HG03064 (cell line): ENCODE measurements at regions not wholly inside any gene's neighbourhood (a gene's known extent, or its start where the extent isn't known, plus 50 kb on each side); places are given as distances from the start of the nearest gene placed in this dataset.
"Not testable (repeated sequence)": the region's sequence is repeated elsewhere in the genome, so short reads cannot be mapped to it uniquely, and the experiment has no call there.

Experiments
- ATAC-seq: cut with Tn5 transposase; IDR thresholded peaks from one replicate; pipeline ENCODE4 v1.9.1; 2021; ENCODE audit warnings: low read depth; ENCODE audit not compliant: unreplicated experiment

DNA sequence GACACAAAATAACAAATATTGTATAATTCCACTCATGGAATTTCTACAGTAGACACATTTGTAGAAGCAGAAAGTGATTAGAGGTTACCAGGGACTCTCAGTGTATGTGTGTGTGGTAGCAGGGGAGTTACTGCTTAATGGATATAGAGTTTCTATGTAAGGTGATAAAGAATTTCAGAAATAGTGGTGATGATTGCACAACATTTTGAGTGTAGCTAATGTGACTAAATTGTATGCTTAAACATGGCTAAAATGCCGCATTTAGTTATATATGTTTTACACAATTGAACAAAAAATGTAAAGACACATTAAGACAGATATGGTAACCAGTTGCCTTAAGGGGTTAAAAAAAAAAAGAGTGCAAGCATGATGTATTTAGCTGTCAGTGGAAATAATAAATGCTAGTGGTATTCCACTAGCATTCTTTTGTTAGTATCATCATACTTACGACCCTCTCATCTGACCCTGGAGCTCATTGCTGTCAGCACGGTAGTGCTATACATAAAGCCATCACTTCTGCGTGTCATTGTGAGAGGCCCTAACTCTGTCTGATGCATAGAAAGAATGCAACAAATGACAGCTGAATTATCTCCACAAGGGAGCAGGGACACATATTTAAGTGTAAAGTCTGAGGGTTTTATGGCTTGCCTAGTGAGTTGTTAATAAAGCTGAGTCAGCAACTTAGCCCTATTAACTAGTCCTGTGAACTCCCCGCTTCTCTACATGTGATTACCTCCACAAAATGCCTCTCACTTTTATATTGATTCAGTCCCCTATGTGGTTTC lies 134.1 kb upstream of the RXFP2 start:
- no peak for ATAC-seq

DNA sequence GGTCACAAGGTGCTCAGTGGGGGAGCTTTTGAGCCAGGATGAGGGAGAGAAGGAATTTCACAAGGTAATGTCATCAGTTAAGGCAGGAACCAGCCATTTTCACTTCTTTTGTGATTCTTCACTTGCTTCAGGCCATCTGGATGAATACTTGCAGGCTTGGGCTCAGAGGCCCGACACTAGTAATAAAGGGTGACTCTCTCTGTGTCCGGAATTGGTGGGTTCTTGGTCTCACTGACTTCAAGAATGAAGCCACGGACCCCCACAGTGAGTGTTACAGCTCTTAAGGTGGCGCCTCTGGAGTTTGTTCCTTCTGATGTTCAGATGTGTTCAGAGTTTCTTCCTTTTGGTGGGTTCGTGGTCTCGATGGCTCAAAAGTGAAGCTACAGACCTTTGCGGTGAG lies 131.8 kb upstream of the RXFP2 start:
- ATAC-seq: not testable (repeated sequence)

GRCh38 chr13:31608780-31609179 lies 130.5 kb upstream of the RXFP2 start:
- ATAC-seq: not testable (repeated sequence)

DNA sequence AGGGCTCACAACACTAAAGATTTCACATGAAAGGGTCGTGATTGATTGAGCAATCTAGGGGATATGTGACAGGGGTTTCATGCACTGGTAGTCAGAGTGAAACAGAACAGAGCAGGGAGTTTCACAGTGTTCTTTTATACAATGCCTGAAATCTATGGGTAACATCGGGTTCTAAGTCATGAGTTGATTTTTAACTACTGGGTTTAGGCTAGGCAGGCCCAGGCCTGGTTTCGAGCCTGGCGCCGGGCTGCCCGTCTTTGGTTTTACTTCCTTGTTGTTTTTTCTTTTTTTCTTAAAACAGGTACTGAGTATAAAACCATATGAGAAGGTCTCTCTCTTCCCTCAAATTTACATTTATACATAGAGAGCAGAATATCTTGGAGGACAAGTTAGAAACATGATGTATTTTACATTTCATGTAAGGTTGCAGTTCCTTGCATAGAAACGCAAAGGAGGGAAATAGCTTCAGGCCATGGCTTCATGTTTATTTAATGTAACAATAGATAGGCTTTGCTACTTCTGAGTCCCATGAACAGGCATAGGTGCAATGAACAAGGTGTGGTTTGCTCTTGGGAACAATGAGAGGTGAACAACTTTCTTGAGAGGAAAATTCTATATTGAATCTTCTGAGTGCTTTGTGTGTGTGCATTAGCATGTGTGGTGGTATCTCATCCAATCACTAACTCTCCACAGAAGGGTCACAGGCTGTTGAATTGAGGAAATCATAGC lies 128.9 kb upstream of the RXFP2 start:
- ATAC-seq: no peak

DNA sequence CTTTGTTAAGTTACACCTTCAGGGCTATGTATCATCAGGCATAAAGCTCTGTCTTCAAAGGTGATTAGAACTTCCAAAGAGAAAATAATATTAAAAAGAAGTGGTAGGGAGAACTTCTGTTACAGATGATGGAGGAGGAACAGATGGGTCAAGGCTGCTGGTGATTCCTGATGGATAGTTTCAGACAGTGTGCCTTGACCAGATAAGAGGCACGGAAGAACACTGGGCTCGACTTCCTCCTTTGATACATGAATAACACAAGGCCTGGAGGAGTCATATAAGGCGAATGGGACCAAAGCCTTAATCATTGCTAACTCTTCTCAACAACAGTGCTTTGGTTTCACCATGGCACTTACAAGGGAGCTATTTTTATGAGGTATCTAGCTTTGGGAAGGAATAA lies 128.1 kb upstream of the RXFP2 start:
- no peak for ATAC-seq

DNA sequence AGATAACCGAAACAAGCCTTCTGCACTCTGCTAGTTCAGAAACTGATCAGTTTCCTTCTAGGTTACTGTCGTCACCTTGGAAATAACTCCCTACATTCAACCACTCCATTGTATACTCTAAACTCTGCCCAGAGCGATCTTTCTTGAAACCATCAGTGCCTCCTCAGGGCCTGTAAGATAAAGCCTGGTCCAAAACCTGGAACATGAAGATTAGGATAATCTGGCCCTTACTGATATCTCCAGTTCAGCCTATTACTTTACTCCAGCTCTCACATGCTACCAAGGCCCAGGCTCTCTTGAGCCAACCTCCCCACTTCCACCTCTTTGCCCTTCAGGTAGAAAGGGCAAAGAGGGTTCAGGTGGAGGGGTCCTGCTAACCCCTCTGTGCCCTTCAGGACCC lies 125.3 kb upstream of the RXFP2 start:
- ATAC-seq: no peak

- no peak for ATAC-seq
These were observed 124.6 kb upstream of the RXFP2 start for GRCh38 chr13:31614704-31615103.

GRCh38 chr13:31625115-31625514 lies 114.2 kb upstream of the RXFP2 start:
- no peak for ATAC-seq

DNA sequence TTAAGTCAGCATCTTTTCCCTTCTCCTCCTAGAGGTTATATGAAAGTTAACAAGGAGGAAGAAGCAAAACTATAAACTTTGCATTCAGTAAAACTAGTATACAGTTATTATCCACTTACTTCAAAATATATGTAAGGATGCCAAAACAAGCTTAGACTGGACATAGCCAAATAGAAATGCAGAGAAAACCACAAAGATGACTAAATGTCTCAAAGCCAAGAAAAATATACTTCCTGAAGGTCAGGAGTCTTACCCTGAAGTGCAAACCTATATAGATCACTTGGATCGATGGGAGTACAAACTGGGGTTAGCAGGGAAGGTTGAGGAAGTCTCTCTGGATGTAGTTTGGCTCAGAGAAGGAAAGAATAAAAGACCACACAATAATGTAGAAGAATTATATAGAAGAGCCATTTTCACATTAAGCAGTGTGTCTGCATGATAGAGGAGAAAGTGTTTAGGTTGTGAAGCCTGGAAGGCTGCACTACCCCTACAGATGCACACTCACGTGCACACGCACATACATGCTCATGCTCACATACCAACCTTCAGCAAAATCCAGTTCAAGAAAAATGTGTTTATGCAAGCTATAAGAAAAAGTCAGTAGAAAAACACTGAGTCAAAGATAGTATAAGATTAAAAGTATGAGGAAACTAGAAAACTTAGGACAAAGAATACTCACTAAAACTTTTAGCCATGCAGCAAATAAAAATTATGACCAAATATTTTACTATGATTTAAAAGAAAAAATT lies 112.1 kb upstream of the RXFP2 start:
- ATAC-seq: no peak

GRCh38 chr13:31629085-31629780 lies 110.1 kb upstream of the RXFP2 start:
- no peak for ATAC-seq

- ATAC-seq: no peak
These were observed 108.3 kb upstream of the RXFP2 start for GRCh38 chr13:31631071-31631470.

DNA sequence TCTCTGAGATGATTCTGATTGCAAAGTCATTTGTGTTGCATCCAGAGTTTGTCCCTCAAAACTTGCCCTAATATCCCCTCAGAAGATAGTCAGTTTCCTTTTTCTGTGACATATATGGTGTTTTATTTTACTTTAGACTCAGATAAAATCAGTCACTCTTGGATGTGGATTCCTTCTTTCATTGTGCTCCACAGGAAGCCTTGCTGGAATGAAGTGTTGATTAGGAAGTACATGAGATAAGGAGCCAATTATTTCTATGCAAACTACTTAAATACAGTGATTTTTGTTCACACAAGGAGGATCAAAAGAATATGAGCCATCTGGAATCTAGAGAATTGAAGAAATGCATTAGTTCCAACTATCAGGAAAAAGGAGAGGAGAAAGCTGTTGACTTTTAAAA lies 107.6 kb upstream of the RXFP2 start:
- ATAC-seq: no peak

- no peak for ATAC-seq
These were observed 100.7 kb upstream of the RXFP2 start for GRCh38 chr13:31638577-31638976.

DNA sequence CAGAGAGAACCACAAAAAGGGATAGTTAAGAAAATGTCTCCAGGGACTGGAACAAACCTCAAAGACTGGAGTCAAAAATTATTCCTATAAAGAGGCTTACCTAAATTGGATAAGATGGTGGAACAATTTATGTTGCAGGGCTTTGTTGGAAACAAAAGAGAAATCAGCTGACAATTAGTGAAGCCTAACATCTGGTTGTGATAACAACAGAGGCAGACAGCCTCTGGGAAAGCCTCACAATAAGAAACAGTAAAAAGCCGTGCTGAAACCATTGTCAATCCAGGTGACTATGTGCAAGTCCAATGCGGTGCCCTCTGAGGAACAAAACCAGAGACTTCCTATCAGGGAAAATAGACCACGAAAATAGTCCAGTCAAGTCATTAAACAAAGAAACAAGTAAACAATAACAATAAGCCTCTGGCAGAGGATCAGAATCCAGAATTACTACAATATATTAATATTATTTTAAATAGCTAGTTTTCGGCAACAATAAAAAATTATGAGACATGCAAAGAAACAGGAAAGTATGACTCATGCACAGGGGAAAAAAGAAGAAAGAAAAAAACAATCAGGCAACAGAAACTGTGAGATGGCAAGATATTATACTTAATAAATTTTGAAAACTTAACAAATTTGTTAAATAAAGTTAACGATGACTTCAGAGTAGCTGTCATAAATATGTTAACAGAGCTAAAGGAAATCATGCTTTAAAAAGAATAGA lies 99.7 kb upstream of the RXFP2 start:
- ATAC-seq: no peak

DNA sequence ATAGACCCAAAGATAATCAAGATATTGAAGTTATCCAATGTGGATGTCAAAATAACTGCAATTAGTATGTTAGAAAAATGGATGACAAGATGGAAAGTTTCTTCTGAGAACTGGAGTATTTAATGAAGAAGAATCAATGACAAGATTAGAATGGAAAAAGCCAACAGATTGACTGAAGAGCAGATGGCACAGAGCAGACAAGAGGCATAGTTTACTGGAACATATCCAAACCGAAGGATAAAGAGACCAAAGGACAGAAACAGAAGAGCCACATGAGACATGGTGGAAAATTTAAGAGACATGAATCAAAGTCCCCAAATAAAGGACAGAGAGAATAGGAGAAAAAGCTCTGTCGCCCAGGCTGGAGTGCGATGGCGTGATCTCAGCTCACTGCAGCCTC lies 89.6 kb upstream of the RXFP2 start:
- no peak for ATAC-seq

- ATAC-seq: no peak
These were observed 85.6 kb upstream of the RXFP2 start for GRCh38 chr13:31653730-31654129.

DNA sequence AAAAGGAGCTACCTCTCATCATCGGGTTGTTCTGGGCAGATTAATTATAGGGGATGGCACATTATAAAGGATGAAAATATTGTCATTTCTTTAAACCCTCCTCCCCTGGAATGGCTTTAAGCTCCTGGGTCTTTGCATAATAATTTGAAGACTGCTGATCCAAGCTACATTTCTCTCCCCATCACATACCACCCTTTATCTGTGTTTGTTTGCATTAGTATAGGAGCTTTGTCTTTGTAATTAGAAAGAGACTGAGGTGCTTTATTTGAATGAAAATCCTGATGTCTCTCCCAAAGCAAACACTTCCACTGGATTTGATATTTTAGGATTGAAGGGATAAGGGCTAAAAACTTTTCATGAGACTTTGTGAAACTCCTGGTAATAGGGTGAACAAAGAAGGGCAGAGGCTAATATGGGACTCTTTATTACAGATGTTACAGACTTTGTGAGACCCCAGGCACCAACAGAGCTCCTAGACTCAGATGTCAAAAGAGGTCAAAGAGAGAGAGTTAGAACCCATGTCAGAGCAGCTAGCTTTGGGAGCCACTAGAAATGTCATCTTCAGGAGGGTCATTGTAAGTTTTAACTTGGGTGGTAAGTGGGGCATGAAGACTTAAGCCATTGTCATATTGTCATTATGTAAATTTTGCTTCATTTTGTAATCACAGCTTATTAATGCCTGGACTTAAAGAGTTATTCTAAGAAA lies 75.3 kb upstream of the RXFP2 start:
- ATAC-seq: no peak

DNA sequence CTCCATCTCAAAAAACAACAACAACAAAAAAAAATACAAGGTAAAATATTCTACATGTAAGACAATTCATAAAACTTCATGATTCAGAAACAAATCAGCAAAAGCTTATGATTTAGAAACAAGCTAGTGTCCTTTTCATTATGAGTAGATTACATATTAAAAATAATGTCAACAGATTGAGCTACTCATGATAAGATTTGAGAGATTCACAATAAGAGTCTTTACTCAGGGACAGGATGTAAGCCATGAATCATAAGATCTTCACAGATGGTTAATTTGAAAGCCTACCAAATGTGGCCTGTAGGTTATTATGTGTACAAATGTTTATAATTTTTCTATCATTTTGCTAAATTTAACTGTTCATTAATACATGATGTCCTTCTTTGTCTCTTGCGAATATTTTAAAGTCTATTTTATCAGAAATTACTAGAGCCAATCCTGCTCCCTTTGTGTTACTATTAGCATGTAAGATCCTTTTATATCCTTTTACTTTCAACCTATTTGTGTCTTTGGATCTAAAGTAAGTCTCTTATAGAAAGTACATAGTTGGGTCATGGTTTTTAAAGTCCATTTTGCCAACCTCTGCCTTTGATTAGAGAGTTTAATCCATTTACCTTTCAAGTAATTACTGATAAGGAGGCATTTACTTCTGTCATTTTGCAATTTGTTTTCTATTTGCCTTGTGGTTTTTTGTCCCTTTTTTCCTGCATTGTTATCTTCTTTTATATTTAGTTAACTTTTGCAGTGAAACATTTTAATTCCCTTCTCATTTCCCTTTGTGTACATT lies 68.3 kb upstream of the RXFP2 start:
- no peak for ATAC-seq

DNA sequence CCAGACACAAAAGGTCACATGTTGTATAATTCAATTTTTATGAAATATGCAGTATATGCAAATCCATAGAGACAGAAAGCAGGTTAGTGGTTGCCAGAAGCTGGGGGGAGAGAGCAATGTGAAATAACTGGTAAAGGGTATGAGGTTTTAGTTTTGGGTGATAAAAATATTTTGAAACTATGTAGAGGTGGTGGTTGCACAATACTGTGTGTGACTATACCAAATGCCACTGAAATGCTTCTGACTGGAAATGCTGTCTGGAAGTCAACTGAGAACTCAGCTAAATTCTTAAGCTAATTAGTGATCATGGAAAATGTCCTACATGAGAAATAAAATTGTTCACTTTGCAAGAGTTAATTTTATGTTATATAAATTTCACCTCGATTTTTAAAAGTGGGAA lies 65.3 kb upstream of the RXFP2 start:
- no peak for ATAC-seq
